ENCODE measurements at regions not wholly inside any gene's neighbourhood (a gene's known extent, or its start where the extent isn't known, plus 50 kb on each side); places are given as distances from the start of the nearest gene placed in this dataset.

DNA sequence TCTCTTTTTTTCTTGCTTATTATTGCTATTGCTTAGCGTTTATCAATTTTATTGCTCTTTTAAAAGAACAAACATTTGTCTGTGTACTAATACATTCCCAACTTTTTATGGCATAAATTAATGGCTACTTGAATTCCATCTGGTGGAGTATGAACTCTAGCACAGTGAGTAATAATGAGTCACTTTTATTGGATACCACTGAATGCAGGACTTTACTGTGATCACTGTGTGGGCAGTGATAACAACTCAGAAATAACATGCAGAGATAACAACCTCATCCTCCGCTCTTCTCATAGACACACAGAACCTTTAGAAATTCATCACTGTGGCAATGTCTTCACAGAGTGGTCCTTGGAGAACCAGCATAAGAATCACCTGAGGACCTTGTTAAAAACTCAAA is 139.5 kb upstream of the PRNP start:
- H3K9me3 Mint-ChIP-seq, result peaks cover 3% of the 10 kb centered on the region
- Histone ChIP-seq H3K4me3 (ENCODE audit: low read length) (no peak overlapping the region), H3K27me3 (ENCODE audit: control insufficient read depth in 1 of 2, insufficient read depth in 2 of 2, low read length in 2 of 2) (peaks cover 5 to 19% of the 10 kb centered on the region in 2 experiments), H3K27ac (ENCODE audit: low read depth in 1 of 2, low read length in 2 of 2) (no peak overlapping the region), H3K9me3 (ENCODE audit: control insufficient read depth in 1 of 2, insufficient read depth in 1 of 2, low read length in 2 of 2) (no peaks in the 10 kb centered on the region), H3K36me3 (ENCODE audit: insufficient read depth, low read length) (no peaks in the 10 kb centered on the region), H3K4me1 (ENCODE audit: insufficient read depth, low read length) (no peaks in the 10 kb centered on the region)
- peaks cover 73% of the 10 kb centered on the region for H3K27me3 Mint-ChIP-seq
- no peaks in the 10 kb centered on the region for H3K4me1 Mint-ChIP-seq (ENCODE audit: low read depth)
- POLR2A ChIA-PET, result no interaction called here
- ATAC-seq (ENCODE audit: poor library complexity) (no peak), DNase-seq (no peak)
- intact Hi-C loops (cut with DNase I, micrococcal nuclease), result no loop called here
- CTCF ChIA-PET, result no interaction called here
- no peak overlapping the region for H3K4me3 Mint-ChIP-seq
- TF ChIP-seq, protein P1, sequence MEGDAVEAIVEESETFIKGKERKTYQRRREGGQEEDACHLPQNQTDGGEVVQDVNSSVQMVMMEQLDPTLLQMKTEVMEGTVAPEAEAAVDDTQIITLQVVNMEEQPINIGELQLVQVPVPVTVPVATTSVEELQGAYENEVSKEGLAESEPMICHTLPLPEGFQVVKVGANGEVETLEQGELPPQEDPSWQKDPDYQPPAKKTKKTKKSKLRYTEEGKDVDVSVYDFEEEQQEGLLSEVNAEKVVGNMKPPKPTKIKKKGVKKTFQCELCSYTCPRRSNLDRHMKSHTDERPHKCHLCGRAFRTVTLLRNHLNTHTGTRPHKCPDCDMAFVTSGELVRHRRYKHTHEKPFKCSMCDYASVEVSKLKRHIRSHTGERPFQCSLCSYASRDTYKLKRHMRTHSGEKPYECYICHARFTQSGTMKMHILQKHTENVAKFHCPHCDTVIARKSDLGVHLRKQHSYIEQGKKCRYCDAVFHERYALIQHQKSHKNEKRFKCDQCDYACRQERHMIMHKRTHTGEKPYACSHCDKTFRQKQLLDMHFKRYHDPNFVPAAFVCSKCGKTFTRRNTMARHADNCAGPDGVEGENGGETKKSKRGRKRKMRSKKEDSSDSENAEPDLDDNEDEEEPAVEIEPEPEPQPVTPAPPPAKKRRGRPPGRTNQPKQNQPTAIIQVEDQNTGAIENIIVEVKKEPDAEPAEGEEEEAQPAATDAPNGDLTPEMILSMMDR (IDR thresholded peaks at IDR 0.05), result no peak
- H3K36me3 Mint-ChIP-seq (ENCODE audit: low read depth), result no peaks in the 10 kb centered on the region
- no peak overlapping the region for H3K27ac Mint-ChIP-seq

DNA sequence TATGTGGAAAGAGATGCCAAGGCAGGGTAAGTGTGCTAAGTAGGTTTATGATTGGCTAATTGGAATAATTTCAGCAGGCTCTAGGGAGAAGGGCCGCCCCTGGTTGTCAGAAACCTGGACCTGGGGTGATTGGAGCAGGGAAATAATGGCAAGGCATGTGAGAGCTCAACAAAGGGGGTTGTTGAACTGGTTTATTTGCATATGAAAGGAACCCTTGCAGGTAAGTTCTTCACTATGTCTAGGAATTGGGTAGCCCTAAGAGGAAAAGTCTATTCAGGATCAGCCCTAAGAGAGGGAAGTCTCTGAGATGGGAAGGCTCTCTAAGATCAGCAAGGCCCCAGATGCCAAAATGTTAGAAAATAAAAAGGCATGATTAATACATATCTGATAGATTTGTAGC is 139.9 kb upstream of the PRNP start:
- Histone ChIP-seq H3K27me3 (ENCODE audit: control insufficient read depth in 1 of 2, insufficient read depth in 2 of 2, low read length in 2 of 2) (peaks cover 5 to 15% of the 10 kb centered on the region in 2 experiments), H3K9me3 (ENCODE audit: control insufficient read depth in 1 of 2, insufficient read depth in 1 of 2, low read length in 2 of 2) (no peaks in the 10 kb centered on the region), H3K4me1 (ENCODE audit: insufficient read depth, low read length) (no peaks in the 10 kb centered on the region), H3K27ac (ENCODE audit: low read depth in 1 of 2, low read length in 2 of 2) (no peak overlapping the region), H3K36me3 (ENCODE audit: insufficient read depth, low read length) (no peaks in the 10 kb centered on the region), H3K4me3 (ENCODE audit: low read length) (no peak overlapping the region)
- Mint-ChIP-seq H3K4me3 (no peak overlapping the region), H3K4me1 (ENCODE audit: low read depth) (no peaks in the 10 kb centered on the region), H3K9me3 (peaks cover 3% of the 10 kb centered on the region), H3K27me3 (peaks cover 71% of the 10 kb centered on the region), H3K36me3 (ENCODE audit: low read depth) (no peaks in the 10 kb centered on the region), H3K27ac (no peak overlapping the region)
- ChIA-PET CTCF (no interaction called here), POLR2A (no interaction called here)
- TF ChIP-seq, protein P1 (IDR thresholded peaks at IDR 0.05), result no peak
- intact Hi-C loops (cut with DNase I, micrococcal nuclease), result no loop called here
- ATAC-seq (ENCODE audit: poor library complexity), result no peak
- DNase-seq, result no peak

DNA sequence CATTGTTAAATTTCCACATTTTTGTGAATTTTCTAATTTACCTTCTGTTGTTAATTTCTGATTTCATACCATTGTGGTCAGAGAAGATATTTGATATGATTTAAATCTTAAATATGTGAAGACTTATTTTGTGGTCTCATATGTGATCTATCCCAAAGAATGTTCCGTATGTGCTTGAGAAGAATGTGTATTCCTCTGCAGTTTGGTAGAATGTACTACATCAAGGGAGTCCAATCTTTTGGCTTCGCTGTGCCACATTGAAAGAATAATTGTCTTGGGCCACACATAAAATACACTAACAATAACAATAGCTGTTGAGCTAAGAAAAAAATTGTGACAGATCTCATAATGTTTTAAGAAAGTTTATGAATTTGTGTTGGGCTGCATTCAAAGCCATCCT is 140.7 kb upstream of the PRNP start:
- Histone ChIP-seq H3K27me3 (ENCODE audit: control insufficient read depth in 1 of 2, insufficient read depth in 2 of 2, low read length in 2 of 2) (peaks cover 5 to 14% of the 10 kb centered on the region in 2 experiments), H3K4me3 (ENCODE audit: low read length) (no peak overlapping the region), H3K4me1 (ENCODE audit: insufficient read depth, low read length) (no peaks in the 10 kb centered on the region), H3K9me3 (ENCODE audit: control insufficient read depth in 1 of 2, insufficient read depth in 1 of 2, low read length in 2 of 2) (no peaks in the 10 kb centered on the region), H3K27ac (ENCODE audit: low read depth in 1 of 2, low read length in 2 of 2) (no peak overlapping the region), H3K36me3 (ENCODE audit: insufficient read depth, low read length) (no peaks in the 10 kb centered on the region)
- DNase-seq (no peak), ATAC-seq (ENCODE audit: poor library complexity) (no peak)
- Mint-ChIP-seq H3K4me3 (no peak overlapping the region), H3K9me3 (peaks cover 3% of the 10 kb centered on the region), H3K27ac (no peak overlapping the region), H3K4me1 (ENCODE audit: low read depth) (no peaks in the 10 kb centered on the region), H3K36me3 (ENCODE audit: low read depth) (no peaks in the 10 kb centered on the region), H3K27me3 (peaks cover 71% of the 10 kb centered on the region)
- TF ChIP-seq, protein P1 (IDR thresholded peaks at IDR 0.05), result no peak
- intact Hi-C loops (cut with DNase I, micrococcal nuclease), result no loop called here
- CTCF ChIA-PET, result no interaction called here
- POLR2A ChIA-PET, result no interaction called here
